Stomach (tissue), 8 donors: ENCODE measurements at regions not wholly inside any gene's neighbourhood (a gene's known extent, or its start where the extent isn't known, plus 50 kb on each side); places are given as distances from the start of the nearest gene placed in this dataset.
A peak's percentile ranks its signal among the peaks of the same experiment; 100 is the strongest.

Source experiments
- DNase-seq, 2 donors: peaks; one replicate each; pipeline versions ENCODE4 v3.0.0 to v3.0.0-alpha.2; 2013 to 2019
- H3K27ac ChIP-seq, 5 donors: fragments of 200-600 bp in 4 of 5; sonication (generic) in 4 of 5; one replicate each; pipeline ENCODE4 v1.5.1; 2013 to 2019; ENCODE audit warnings: mild to moderate bottlenecking in 1 of 5, moderate library complexity in 1 of 5
- H3K27me3 ChIP-seq, 3 donors: fragments of 200-600 bp; sonication (generic); one replicate each; pipeline ENCODE4 v1.5.1; 2017 to 2019; ENCODE audit warnings: mixed run types in 1 of 3
- H3K36me3 ChIP-seq, 4 donors: fragments of 200-600 bp; sonication (generic); 1 replicate in 3 of 4; 2 replicates in 1 of 4; pipeline ENCODE4 v1.5.1; 2016 to 2019
- H3K4me1 ChIP-seq, 4 donors: fragments of 200-600 bp; sonication (generic); one replicate each; pipeline ENCODE4 v1.5.1; 2016 to 2019
- H3K4me3 ChIP-seq, 4 donors: fragments of 200-600 bp; sonication (generic) in 3 of 4; one replicate each; pipeline ENCODE4 v1.5.1; 2016 to 2019; ENCODE audit warnings: mild to moderate bottlenecking in 1 of 4
- H3K9me3 ChIP-seq, 4 donors: fragments of 200-600 bp; sonication (generic); one replicate each; pipeline ENCODE4 v1.5.1; 2016 to 2019
- CTCF ChIP-seq, 7 experiments: fragments of 450-650 bp in 4 of 7; fragments of 200-600 bp in 3 of 7; sonication (generic) in 3 of 7; IDR thresholded peaks; one replicate each; pipeline ENCODE4 v1.5.1; 2016 to 2019; ENCODE audit warnings: antibody characterized with exemption in 7 of 7, control low read depth in 2 of 7, mild to moderate bottlenecking in 1 of 7
- EP300 ChIP-seq: sonication (generic); formaldehyde crosslinking; IDR thresholded peaks from one replicate; pipeline ENCODE4 v1.6.1; 2017; ENCODE audit warnings: antibody characterized with exemption
- POLR2A ChIP-seq, 4 donors: fragments of 450-650 bp; IDR thresholded peaks; one replicate each; pipeline ENCODE4 v1.6.1; 2016; ENCODE audit warnings: antibody characterized with exemption in 4 of 4, control low read depth in 2 of 4, mild to moderate bottlenecking in 1 of 4, moderate library complexity in 1 of 4
- POLR2AphosphoS5 ChIP-seq, 3 donors: sonication (generic); formaldehyde crosslinking; IDR thresholded peaks; one replicate each; pipeline ENCODE4 v1.6.1; 2016; ENCODE audit warnings: antibody characterized with exemption in 3 of 3
- WGBS, 5 donors: extraction: QIAGEN DNeasy Blood & Tissue Kit in 3 of 5; methylation state at CpG; one replicate each; pipeline versions ENCODE4 v1.1.5 to v1.1.7; 2013 to 2018; 5-methylcytosine and 5-hydroxymethylcytosine counted together
- intact Hi-C: fragments of 100-400 bp; cut with DNase I; formaldehyde crosslinking; loops from one replicate; pipeline ENCODE4 v1.15.1; 2023; ENCODE audit warnings: low total_unique reads
- donor health status: healthy with polysubstance abuse.
- donor health status: Bipolar disorder and iron deficiency.
- donor health status: healthy.

GRCh38 chr15:98025237-98025636 lies 64.7 kb downstream of the ARRDC4 start:
- Histone ChIP-seq H3K27me3 (no peaks in the 10 kb centered on the region), H3K27ac (no peak overlapping the region), H3K9me3 (no peaks in the 10 kb centered on the region), H3K36me3 (no peaks in the 10 kb centered on the region), H3K4me1 (peaks cover 0 to 3% (median 0%) of the 10 kb centered on the region in 4 donors), H3K4me3 (no peak overlapping the region)
- no peak for DNase-seq
- intact Hi-C loops, result no loop called here
- WGBS, 5 donors, result 45 to 69% (median 67%) methylated on average over 2 of the region's 2 CpGs
- peak in 1 of 3 donors; percentile 43 for TF ChIP-seq POLR2AphosphoS5 (IDR thresholded peaks at IDR 0.05)
- no peak for TF ChIP-seq EP300

DNA sequence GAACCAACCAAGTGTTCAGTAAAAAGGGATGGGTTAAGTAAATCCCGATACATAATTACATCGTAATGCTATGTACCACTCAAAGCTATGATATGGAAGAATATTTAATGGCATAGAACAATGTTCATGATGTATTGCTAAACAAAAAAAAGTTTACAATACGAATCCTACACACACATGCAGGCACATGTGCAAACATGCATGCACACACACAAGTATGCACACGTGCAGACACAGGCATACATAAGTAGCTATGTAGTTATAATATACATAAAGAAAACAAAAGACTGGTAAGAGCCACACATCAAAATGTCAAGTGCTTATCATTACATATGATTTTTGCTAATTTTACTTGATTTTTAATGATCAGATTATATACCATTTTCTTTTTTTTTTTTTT lies 74.2 kb downstream of the ARRDC4 start:
- no peak overlapping the region for H3K27ac ChIP-seq
- no peaks in the 10 kb centered on the region for H3K36me3 ChIP-seq
- no peaks in the 10 kb centered on the region for H3K27me3 ChIP-seq
- intact Hi-C loops, result no loop called here
- H3K9me3 ChIP-seq, result no peaks in the 10 kb centered on the region
- 70 to 83% (median 82%) methylated on average over 4 of the region's 4 CpGs for WGBS, 5 donors
- TF ChIP-seq CTCF (IDR thresholded peaks at IDR 0.05) (no peak), POLR2AphosphoS5 (IDR thresholded peaks at IDR 0.05) (no peak), EP300 (no peak), POLR2A (IDR thresholded peaks at IDR 0.05) (no peak)
- no peak overlapping the region for H3K4me3 ChIP-seq
- no peaks in the 10 kb centered on the region for H3K4me1 ChIP-seq
- no peak for DNase-seq

- Histone ChIP-seq H3K4me3 (no peak overlapping the region), H3K4me1 (no peaks in the 10 kb centered on the region), H3K36me3 (no peaks in the 10 kb centered on the region), H3K27me3 (no peaks in the 10 kb centered on the region), H3K9me3 (no peaks in the 10 kb centered on the region), H3K27ac (no peak overlapping the region)
- no peak for DNase-seq
- intact Hi-C loops, result no loop called here
- WGBS, 5 donors, result 86 to 91% (median 87%) methylated on average over 7 of the region's 7 CpGs
- TF ChIP-seq POLR2A (IDR thresholded peaks at IDR 0.05) (no peak), EP300 (no peak), CTCF (IDR thresholded peaks at IDR 0.05) (no peak), POLR2AphosphoS5 (IDR thresholded peaks at IDR 0.05) (no peak)
Observed at GRCh38 chr15:98035134-98035533, 74.6 kb downstream of the ARRDC4 start.

GRCh38 chr15:98035577-98036010 lies 75.1 kb downstream of the ARRDC4 start:
- Histone ChIP-seq H3K4me1 (no peaks in the 10 kb centered on the region), H3K27ac (no peak overlapping the region), H3K27me3 (no peaks in the 10 kb centered on the region), H3K9me3 (no peaks in the 10 kb centered on the region), H3K4me3 (no peak overlapping the region), H3K36me3 (no peaks in the 10 kb centered on the region)
- WGBS, 5 donors, result 48 to 76% (median 73%) methylated on average over 2 of the region's 2 CpGs
- DNase-seq, result no peak
- intact Hi-C loops, result no loop called here
- TF ChIP-seq POLR2AphosphoS5 (IDR thresholded peaks at IDR 0.05), result no peak
- TF ChIP-seq CTCF (IDR thresholded peaks at IDR 0.05), result no peak
- no peak for TF ChIP-seq EP300
- TF ChIP-seq POLR2A (IDR thresholded peaks at IDR 0.05), result no peak

DNA sequence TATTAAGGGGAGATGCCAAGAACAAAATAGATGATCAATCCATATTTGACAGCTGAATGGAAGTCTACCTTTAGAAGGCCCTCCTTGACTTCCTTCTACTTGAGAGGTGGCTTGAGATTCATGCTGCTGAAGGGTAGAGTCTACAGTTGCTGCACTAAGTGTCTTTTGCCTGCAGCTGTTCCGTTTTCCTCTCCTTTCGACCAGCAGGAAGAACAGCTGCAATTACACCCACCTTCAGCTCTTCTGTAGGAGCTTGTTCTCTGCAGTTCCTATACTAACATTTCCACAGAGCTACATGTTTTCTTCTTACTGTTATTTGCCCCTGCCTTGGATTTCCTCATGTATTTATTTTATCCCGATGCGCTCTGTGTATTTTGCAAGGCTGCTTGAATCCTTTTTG lies 79.1 kb downstream of the ARRDC4 start:
- intact Hi-C loops, result no loop called here
- no peak for DNase-seq

More for the DNA sequence above, 79.1 kb downstream of the ARRDC4 start:
- Histone ChIP-seq H3K36me3 (no peaks in the 10 kb centered on the region), H3K4me1 (no peaks in the 10 kb centered on the region), H3K9me3 (peaks cover 0 to under 1% (median 0%) of the 10 kb centered on the region in 4 donors), H3K27ac (no peak overlapping the region), H3K4me3 (no peak overlapping the region), H3K27me3 (no peaks in the 10 kb centered on the region)
- no peak for TF ChIP-seq CTCF (IDR thresholded peaks at IDR 0.05)
- no peak for TF ChIP-seq EP300
- TF ChIP-seq POLR2AphosphoS5 (IDR thresholded peaks at IDR 0.05), result no peak
- TF ChIP-seq POLR2A (IDR thresholded peaks at IDR 0.05), result no peak
- WGBS, 5 donors, result 73 to 86% (median 76%) methylated on average over 4 of the region's 4 CpGs
